Heart right ventricle (tissue), 16 donors: ENCODE measurements at regions not wholly inside any gene's neighbourhood (a gene's known extent, or its start where the extent isn't known, plus 50 kb on each side); places are given as distances from the start of the nearest gene placed in this dataset.

Experiments used
- ATAC-seq, 8 donors: fragments of 200-7000 bp; cut with Tn5 transposase; one replicate each; pipeline ENCODE4 v1.9.1; 2020; ENCODE audit warnings: mild to moderate bottlenecking in 8 of 8, moderate library complexity in 8 of 8, moderate number of reproducible peaks in 1 of 8
- DNase-seq, 2 donors: peaks; one replicate each; pipeline ENCODE4 v3.0.0-alpha.2; 2020
- H3K27ac ChIP-seq, 10 donors: fragments of 200-600 bp; sonication (generic) in 2 of 10; one replicate each; pipeline versions ENCODE4 v1.5.0 to v1.8.0; 2020 to 2022; ENCODE audit warnings: mild to moderate bottlenecking in 3 of 10
- H3K27me3 ChIP-seq, 7 donors: fragments of 200-600 bp; one replicate each; pipeline ENCODE4 v1.8.0; 2021 to 2022; ENCODE audit warnings: mild to moderate bottlenecking in 2 of 7
- H3K36me3 ChIP-seq, 9 donors: fragments of 200-600 bp; sonication (generic) in 1 of 9; one replicate each; pipeline versions ENCODE4 v1.5.0 to v1.8.0; 2020 to 2022; ENCODE audit warnings: mild to moderate bottlenecking in 2 of 9
- H3K4me1 ChIP-seq, 9 donors: fragments of 200-600 bp; sonication (generic) in 1 of 9; one replicate each; pipeline versions ENCODE4 v1.5.0 to v1.8.0; 2020 to 2022; ENCODE audit warnings: mild to moderate bottlenecking in 4 of 9
- H3K4me3 ChIP-seq, 10 donors: fragments of 200-600 bp; sonication (generic) in 2 of 10; one replicate each; pipeline versions ENCODE4 v1.5.0 to v1.8.0; 2020 to 2022; ENCODE audit warnings: mild to moderate bottlenecking in 7 of 10, moderate library complexity in 2 of 10
- H3K9me3 ChIP-seq, 11 donors: fragments of 200-600 bp in 10 of 11; sonication (generic) in 2 of 11; one replicate each; pipeline versions ENCODE4 v1.5.0 to v1.8.0; 2013 to 2022; ENCODE audit warnings: mild to moderate bottlenecking in 2 of 11, control low read depth in 1 of 11, moderate library complexity in 1 of 11
- CTCF ChIP-seq, 9 donors: fragments of 200-600 bp; sonication (generic) in 2 of 9; IDR thresholded peaks; one replicate each; pipeline versions ENCODE4 v1.5.0 to v1.8.0; 2021 to 2022; ENCODE audit warnings: antibody characterized with exemption in 9 of 9, mild to moderate bottlenecking in 5 of 9, moderate library complexity in 1 of 9
- WGBS, 2 donors: extraction: QIAGEN DNeasy Blood & Tissue Kit; methylation state at CpG; one replicate each; pipeline ENCODE4 v1.1.7; 2013; ENCODE audit warnings: inconsistent platforms in 1 of 2; 5-methylcytosine and 5-hydroxymethylcytosine counted together
- intact Hi-C, 10 donors: fragments of 100-400 bp; cut with DNase I; formaldehyde crosslinking; loops; one replicate each; pipeline versions ENCODE4 v1.11.1 to v1.14.2; 2022
- donor health status: Arrhythmogenic right ventricular cardiomyopathy.
- donor health status: ischemic (EF 13 %, LVEDD 7.1; RV severe dilation, severe dysfunction).
- donor health status: healthy with polysubstance abuse.
- donor health status: DM: no; HTN: yes; CAD: no.
- donor health status: DM: no; HTN: no; CAD: no.
- donor health status: ischemic (EF 25% LVEDD 6.9; RV normal size, moderate dysfunction).
- donor health status: ischemic (EF 25% LVEDD 5.7; RV mildly dilated, moderate dysfunction).
- donor health status: healthy.
- donor health status: DM: yes; HTN: yes; CAD: no.
- donor health status: Ischemic cardiomyopathy.
- donor health status: ischemic (EF 35%, LVEDD 5.7; RV mildly dilated, moderate dysfunction).
- donor health status: nonischemic (EF 11% LVEDD 7.7; RV severe dilation, severe dysfunction).
- donor health status: DM: yes; HTN: yes; CAD: no.
- donor health status: PGD.
- donor health status: ischemic (EF 29% LVEDD 5.4; RV normal size, mild dysfunction).
- donor health status: nonischemic (EF 23%, LVEDD 6.1; RV moderate dilation, normal function).

GRCh38 chr6:71468841-71469700 is 180.5 kb downstream of the OGFRL1 start:
- ATAC-seq = peak in 6 of 8 donors; percentile 72 to 86 (median 82)
- intact Hi-C loops = no loop called here
- H3K4me3 ChIP-seq = peak overlapping the region in 2 of 10 donors; percentile 12 to 18
- peak overlapping the region in 4 of 10 donors; percentile 17 to 51 (median 39) for H3K27ac ChIP-seq
- no peaks in the 10 kb centered on the region for H3K36me3 ChIP-seq
- peaks cover 0 to 24% (median 8%) of the 10 kb centered on the region in 11 donors for H3K9me3 ChIP-seq
- 64 to 72% methylated on average over 7 of the region's 7 CpGs for WGBS, 2 donors
- no peak for TF ChIP-seq CTCF (IDR thresholded peaks at IDR 0.05)
- DNase-seq = peak in 1 of 2 donors; percentile 23
- H3K27me3 ChIP-seq = no peaks in the 10 kb centered on the region
- H3K4me1 ChIP-seq = peaks cover 0 to 5% (median 0%) of the 10 kb centered on the region in 9 donors

- H3K36me3 ChIP-seq = no peaks in the 10 kb centered on the region
- ATAC-seq (no peak), DNase-seq (no peak)
- H3K27ac ChIP-seq = no peak overlapping the region
- intact Hi-C loops = no loop called here
- no peaks in the 10 kb centered on the region for H3K27me3 ChIP-seq
- H3K4me3 ChIP-seq = no peak overlapping the region
- WGBS, 2 donors = 88 to 95% methylated on average over 2 of the region's 2 CpGs
- H3K9me3 ChIP-seq = no peaks in the 10 kb centered on the region
- H3K4me1 ChIP-seq = peaks cover 0 to 19% (median 3%) of the 10 kb centered on the region in 9 donors
- TF ChIP-seq CTCF (IDR thresholded peaks at IDR 0.05) = no peak
Measured at GRCh38 chr6:71471718-71472117, 183.1 kb downstream of the OGFRL1 start.

GRCh38 chr6:71473926-71474325 is 185.3 kb downstream of the OGFRL1 start:
- H3K4me3 ChIP-seq = no peak overlapping the region
- peak; percentile 11 to 35 for DNase-seq
- H3K4me1 ChIP-seq = peaks cover 0 to 30% (median 16%) of the 10 kb centered on the region in 9 donors
- no peaks in the 10 kb centered on the region for H3K36me3 ChIP-seq
- TF ChIP-seq CTCF (IDR thresholded peaks at IDR 0.05) = no peak
- H3K27me3 ChIP-seq = no peaks in the 10 kb centered on the region
- peak in 7 of 8 donors; percentile 37 to 87 (median 66) for ATAC-seq
- H3K27ac ChIP-seq = no peak overlapping the region
- H3K9me3 ChIP-seq = no peaks in the 10 kb centered on the region
- WGBS, 2 donors = 52 to 59% methylated on average over 2 of the region's 2 CpGs
- intact Hi-C loops = no loop called here

GRCh38 chr6:71474942-71475341 is 186.3 kb downstream of the OGFRL1 start:
- Histone ChIP-seq H3K27me3 (no peaks in the 10 kb centered on the region), H3K9me3 (no peaks in the 10 kb centered on the region), H3K4me1 (peaks cover 0 to 40% (median 26%) of the 10 kb centered on the region in 9 donors), H3K36me3 (no peaks in the 10 kb centered on the region), H3K4me3 (no peak overlapping the region), H3K27ac (no peak overlapping the region)
- intact Hi-C loops = no loop called here
- DNase-seq = no peak
- no peak for TF ChIP-seq CTCF (IDR thresholded peaks at IDR 0.05)
- WGBS, 2 donors = 36 to 47% methylated on average over 1 of the region's 1 CpG
- ATAC-seq = no peak
